ENCODE measurements at regions not wholly inside any gene's neighbourhood (a gene's known extent, or its start where the extent isn't known, plus 50 kb on each side); places are given as distances from the start of the nearest gene placed in this dataset.

GRCh38 chr2:78218066-78218465, 695.9 kb upstream of the LRRTM4 start:
- Histone ChIP-seq H3K9me3 (ENCODE audit: control insufficient read depth in 4 of 4, insufficient read depth in 3 of 4, low read length in 3 of 4) (no peaks in the 10 kb centered on the region), H3K27me3 (ENCODE audit: control insufficient read depth in 3 of 3, insufficient read depth in 3 of 3, low read length in 2 of 3) (no peaks in the 10 kb centered on the region), H3K27ac (ENCODE audit: low read depth in 1 of 2, low read length in 1 of 2) (no peak overlapping the region), H3K9ac (ENCODE audit: insufficient read depth in 1 of 2, low read length in 2 of 2) (no peak overlapping the region), H3K4me3 (no peak overlapping the region), H3K36me3 (ENCODE audit: control insufficient read depth in 4 of 4, insufficient read depth in 4 of 4, low read length in 4 of 4) (no peaks in the 10 kb centered on the region), H3K4me1 (ENCODE audit: control insufficient read depth in 5 of 5, insufficient read depth in 5 of 5, low read length in 5 of 5) (no peaks in the 10 kb centered on the region)
- TF ChIP-seq CTCF (IDR thresholded peaks at IDR 0.05; ENCODE audit: control extremely low read depth, extremely low read depth): no peak
- ATAC-seq (ENCODE audit: insufficient read depth, low FRiP score) (no peak), DNase-seq (no peak)
- 85 to 87% methylated on average over 1 of the region's 1 CpG for WGBS, 2 donors

GRCh38 chr2:78237704-78238103, 715.5 kb upstream of the LRRTM4 start:
- Histone ChIP-seq H3K36me3 (ENCODE audit: control insufficient read depth in 4 of 4, insufficient read depth in 4 of 4, low read length in 4 of 4) (no peaks in the 10 kb centered on the region), H3K27ac (ENCODE audit: low read depth in 1 of 2, low read length in 1 of 2) (no peak overlapping the region), H3K9me3 (ENCODE audit: control insufficient read depth in 4 of 4, insufficient read depth in 3 of 4, low read length in 3 of 4) (no peaks in the 10 kb centered on the region), H3K9ac (ENCODE audit: insufficient read depth in 1 of 2, low read length in 2 of 2) (no peak overlapping the region), H3K4me1 (ENCODE audit: control insufficient read depth in 5 of 5, insufficient read depth in 5 of 5, low read length in 5 of 5) (no peaks in the 10 kb centered on the region), H3K27me3 (ENCODE audit: control insufficient read depth in 3 of 3, insufficient read depth in 3 of 3, low read length in 2 of 3) (no peaks in the 10 kb centered on the region), H3K4me3 (no peak overlapping the region)
- ATAC-seq (ENCODE audit: insufficient read depth, low FRiP score) (no peak), DNase-seq (no peak)
- WGBS, 2 donors: 87 to 97% methylated on average over 1 of the region's 1 CpG
- TF ChIP-seq CTCF (IDR thresholded peaks at IDR 0.05; ENCODE audit: control extremely low read depth, extremely low read depth): no peak

GRCh38 chr2:78245394-78246135, 723.4 kb upstream of the LRRTM4 start:
- Histone ChIP-seq H3K27ac (ENCODE audit: low read depth in 1 of 2, low read length in 1 of 2) (no peak overlapping the region), H3K4me1 (ENCODE audit: control insufficient read depth in 5 of 5, insufficient read depth in 5 of 5, low read length in 5 of 5) (no peaks in the 10 kb centered on the region), H3K27me3 (ENCODE audit: control insufficient read depth in 3 of 3, insufficient read depth in 3 of 3, low read length in 2 of 3) (no peaks in the 10 kb centered on the region), H3K9me3 (ENCODE audit: control insufficient read depth in 4 of 4, insufficient read depth in 3 of 4, low read length in 3 of 4) (no peaks in the 10 kb centered on the region), H3K4me3 (no peak overlapping the region), H3K9ac (ENCODE audit: insufficient read depth in 1 of 2, low read length in 2 of 2) (no peak overlapping the region), H3K36me3 (ENCODE audit: control insufficient read depth in 4 of 4, insufficient read depth in 4 of 4, low read length in 4 of 4) (no peaks in the 10 kb centered on the region)
- DNase-seq: no peak
- 59 to 66% methylated on average over 4 of the region's 4 CpGs for WGBS, 2 donors
- no peak for TF ChIP-seq CTCF (IDR thresholded peaks at IDR 0.05; ENCODE audit: control extremely low read depth, extremely low read depth)
- ATAC-seq (ENCODE audit: insufficient read depth, low FRiP score): no peak

GRCh38 chr2:78251708-78252107, 729.5 kb upstream of the LRRTM4 start:
- Histone ChIP-seq H3K27me3 (ENCODE audit: control insufficient read depth in 3 of 3, insufficient read depth in 3 of 3, low read length in 2 of 3) (no peaks in the 10 kb centered on the region), H3K9ac (ENCODE audit: insufficient read depth in 1 of 2, low read length in 2 of 2) (no peak overlapping the region), H3K27ac (ENCODE audit: low read depth in 1 of 2, low read length in 1 of 2) (no peak overlapping the region), H3K9me3 (ENCODE audit: control insufficient read depth in 4 of 4, insufficient read depth in 3 of 4, low read length in 3 of 4) (no peaks in the 10 kb centered on the region), H3K4me3 (no peak overlapping the region), H3K4me1 (ENCODE audit: control insufficient read depth in 5 of 5, insufficient read depth in 5 of 5, low read length in 5 of 5) (no peaks in the 10 kb centered on the region), H3K36me3 (ENCODE audit: control insufficient read depth in 4 of 4, insufficient read depth in 4 of 4, low read length in 4 of 4) (no peaks in the 10 kb centered on the region)
- no peak for TF ChIP-seq CTCF (IDR thresholded peaks at IDR 0.05; ENCODE audit: control extremely low read depth, extremely low read depth)
- 62 to 75% methylated on average over 1 of the region's 1 CpG for WGBS, 2 donors
- no peak for DNase-seq
- ATAC-seq (ENCODE audit: insufficient read depth, low FRiP score): no peak

All from lung (tissue), 11 donors.